IMR-90 (cell line): ENCODE measurements at regions not wholly inside any gene's neighbourhood (a gene's known extent, or its start where the extent isn't known, plus 50 kb on each side); places are given as distances from the start of the nearest gene placed in this dataset.

Experiments used
- ATAC-seq: fragments of 200-7000 bp; cut with Tn5 transposase; 2 replicates; pipeline ENCODE4 v1.9.1; 2020; ENCODE audit warnings: low read depth, mild to moderate bottlenecking, moderate library complexity
- BruUV-seq: library from RNA; stranded (reverse); fragments of 400-500 nt; replicated peaks from 2 replicates; lab custom pipeline; 2021; lab: Mats Ljungman, UMichigan
- CTCF ChIA-PET: fragments of 300-600 bp; formaldehyde crosslinking; extraction: SDS; loops from one replicate; lab custom pipeline; 2021; ENCODE audit warnings: antibody characterized with exemption; lab: Yijun Ruan, JAX
- POLR2A ChIA-PET: fragments of 300-600 bp; sonication (Branson Sonifier 250); formaldehyde crosslinking; loops from one replicate; lab custom pipeline; 2022; ENCODE audit warnings: antibody characterized with exemption; ENCODE audit not compliant: unreplicated experiment; lab: Charles Lee
- DNase-seq: peaks from one replicate; pipeline ENCODE4 v3.0.0; 2013
- H2AFZ ChIP-seq: replicated peaks from 2 replicates; pipeline ENCODE3; 2013; ENCODE audit warnings: low read length, mild to moderate bottlenecking; ENCODE audit not compliant: poor library complexity
- H2AK5ac ChIP-seq: 2 replicates; pipeline ENCODE4 v1.6.1; 2013; ENCODE audit warnings: low read depth, low read length, inconsistent platforms
- H2AK9ac ChIP-seq: replicated peaks from 2 replicates; pipeline ENCODE3; 2013; ENCODE audit warnings: mild to moderate bottlenecking, low read depth, low read length, moderate library complexity; ENCODE audit not compliant: poor library complexity
- H2BK120ac ChIP-seq: 2 replicates; pipeline ENCODE4 v1.6.1; 2013; ENCODE audit warnings: low read depth, low read length, inconsistent platforms
- H2BK15ac ChIP-seq: 3 replicates; pipeline ENCODE4 v1.6.1; 2013; ENCODE audit warnings: low read depth, low read length, inconsistent platforms
- H2BK20ac ChIP-seq: 2 replicates; pipeline ENCODE4 v1.6.1; 2013; ENCODE audit warnings: low read depth, mild to moderate bottlenecking, inconsistent platforms, low read length, moderate library complexity
- H2BK5ac ChIP-seq: 2 replicates; pipeline ENCODE4 v1.6.1; 2013; ENCODE audit warnings: mild to moderate bottlenecking, low read depth, low read length, inconsistent platforms; ENCODE audit not compliant: poor library complexity, severe bottlenecking
- H3K14ac ChIP-seq: replicated peaks from 2 replicates; pipeline ENCODE4 v1.6.1; 2013; ENCODE audit warnings: low read depth, low read length, inconsistent platforms
- H3K18ac ChIP-seq: 2 replicates; pipeline ENCODE4 v1.6.1; 2013; ENCODE audit warnings: low read depth, low read length, control low read depth
- H3K23ac ChIP-seq: 2 replicates; pipeline ENCODE4 v1.6.1; 2013; ENCODE audit warnings: low read depth, low read length, inconsistent platforms
- H3K27ac ChIP-seq: 2 replicates; pipeline ENCODE4 v1.5.1; 2013; ENCODE audit warnings: mild to moderate bottlenecking, control low read depth, low read length; ENCODE audit not compliant: insufficient read depth
- H3K27me3 ChIP-seq: 2 replicates; pipeline ENCODE4 v1.6.1; 2013; ENCODE audit warnings: low read length; ENCODE audit not compliant: control insufficient read depth, insufficient read depth
- H3K36me3 ChIP-seq: 2 replicates; pipeline ENCODE4 v1.6.1; 2013; ENCODE audit warnings: low read length, mixed read lengths; ENCODE audit not compliant: control insufficient read depth, insufficient read depth
- H3K4ac ChIP-seq: 2 replicates; pipeline ENCODE4 v1.6.1; 2013; ENCODE audit warnings: low read depth, low read length, inconsistent platforms
- H3K4me1 ChIP-seq: 2 replicates; pipeline ENCODE4 v1.6.1; 2013; ENCODE audit warnings: low read length, mixed read lengths; ENCODE audit not compliant: control insufficient read depth, insufficient read depth
- H3K4me2 ChIP-seq: 2 replicates; pipeline ENCODE4 v1.6.1; 2013; ENCODE audit warnings: low read depth, mild to moderate bottlenecking, control low read depth, low read length, moderate library complexity
- H3K4me3 ChIP-seq: 2 replicates; pipeline ENCODE4 v1.5.1; 2013; ENCODE audit warnings: low read depth, mild to moderate bottlenecking, control low read depth, low read length, moderate library complexity; ENCODE audit not compliant: insufficient read depth
- H3K56ac ChIP-seq: 2 replicates; pipeline ENCODE4 v1.6.1; 2013; ENCODE audit warnings: low read length, inconsistent platforms; ENCODE audit not compliant: insufficient read depth; ENCODE audit errors: extremely low read depth
- H3K79me1 ChIP-seq, 2 experiments: 2 replicates each; pipeline ENCODE4 v1.6.1; 2013; ENCODE audit warnings: low read length in 2 of 2, inconsistent platforms in 1 of 2, low read depth in 1 of 2
- H3K9ac ChIP-seq: 2 replicates; pipeline ENCODE4 v1.6.1; 2013; ENCODE audit warnings: low read depth, low read length, control low read depth
- H3K9me1 ChIP-seq: 2 replicates; pipeline ENCODE4 v1.6.1; 2013; ENCODE audit warnings: low read length, inconsistent platforms; ENCODE audit not compliant: insufficient read depth
- H3K9me3 ChIP-seq: 2 replicates; pipeline ENCODE4 v1.6.1; 2013; ENCODE audit warnings: low read length; ENCODE audit not compliant: control insufficient read depth, insufficient read depth
- H4K20me1 ChIP-seq: 2 replicates; pipeline ENCODE4 v1.6.1; 2013; ENCODE audit warnings: low read length, inconsistent platforms; ENCODE audit not compliant: insufficient read depth
- H4K5ac ChIP-seq: 2 replicates; pipeline ENCODE4 v1.6.1; 2013; ENCODE audit warnings: mild to moderate bottlenecking, low read depth, low read length, control low read depth
- H4K8ac ChIP-seq, 2 experiments: 2 replicates each; pipeline ENCODE4 v1.6.1; 2013; ENCODE audit warnings: low read depth in 2 of 2, low read length in 2 of 2, control low read depth in 1 of 2, inconsistent platforms in 1 of 2
- H4K91ac ChIP-seq: 2 replicates; pipeline ENCODE4 v1.6.1; 2013; ENCODE audit warnings: low read depth, low read length, inconsistent platforms; ENCODE audit not compliant: insufficient read depth
- BHLHE40 ChIP-seq: fragments of 150-350 bp; IDR thresholded peaks from 2 replicates; pipeline ENCODE4 v1.6.1; 2016; ENCODE audit warnings: mild to moderate bottlenecking, low read depth, low read length
- CEBPB ChIP-seq: IDR thresholded peaks from 2 replicates; pipeline ENCODE4 v1.6.1; 2012; ENCODE audit warnings: low read depth, low read length, improper control_type of control experiment
- CHD1 ChIP-seq: IDR thresholded peaks from 2 replicates; pipeline ENCODE4 v1.6.1; 2012; ENCODE audit warnings: low read depth, low read length, improper control_type of control experiment
- FOS ChIP-seq: fragments of 150-350 bp; IDR thresholded peaks from 2 replicates; pipeline ENCODE4 v1.6.1; 2016; ENCODE audit warnings: low read depth, low read length
- MAFK ChIP-seq: IDR thresholded peaks from 2 replicates; pipeline ENCODE4 v1.6.1; 2012; ENCODE audit warnings: low read depth, low read length, improper control_type of control experiment
- MAZ ChIP-seq: IDR thresholded peaks from 2 replicates; pipeline ENCODE4 v1.6.1; 2012; ENCODE audit warnings: low read depth, mild to moderate bottlenecking, low read length, improper control_type of control experiment, moderate library complexity, borderline replicate concordance
- MXI1 ChIP-seq: IDR thresholded peaks from 2 replicates; pipeline ENCODE4 v1.6.1; 2012; ENCODE audit warnings: low read depth, mild to moderate bottlenecking, low read length, moderate library complexity, borderline replicate concordance
- NFE2L2 ChIP-seq: fragments of 150-350 bp; IDR thresholded peaks from 2 replicates; pipeline ENCODE4 v1.6.1; 2016; ENCODE audit warnings: low read depth, mild to moderate bottlenecking, low read length
- POLR2A ChIP-seq: IDR thresholded peaks from 2 replicates; pipeline ENCODE4 v1.6.1; 2012; ENCODE audit warnings: mild to moderate bottlenecking, low read depth, low read length
- RAD21 ChIP-seq: IDR thresholded peaks from 2 replicates; pipeline ENCODE4 v1.6.1; 2012; ENCODE audit warnings: low read length, improper control_type of control experiment
- RCOR1 ChIP-seq: IDR thresholded peaks from 2 replicates; pipeline ENCODE4 v1.6.1; 2012; ENCODE audit warnings: mild to moderate bottlenecking, low read length, improper control_type of control experiment; ENCODE audit not compliant: insufficient replicate concordance
- RFX5 ChIP-seq: IDR thresholded peaks from 2 replicates; pipeline ENCODE4 v1.8.0; 2012; ENCODE audit warnings: low read depth, mild to moderate bottlenecking, low read length, moderate library complexity
- SMC3 ChIP-seq: fragments of 150-350 bp; IDR thresholded peaks from 2 replicates; pipeline ENCODE4 v1.6.1; 2016; ENCODE audit warnings: low read depth, mild to moderate bottlenecking, antibody characterized with exemption, low read length, moderate library complexity
- WGBS, 2 experiments: methylation state at CpG; one replicate each; pipeline versions ENCODE4 v1.1.5 to v1.1.7; 2013; ENCODE audit warnings: missing lambda C conversion rate in 2 of 2; ENCODE audit not compliant: insufficient read length in 1 of 2; ENCODE audit errors: extremely low coverage in 2 of 2; 5-methylcytosine and 5-hydroxymethylcytosine counted together
- dilution Hi-C: fragments of 300-500 bp; cut with HindIII; formaldehyde crosslinking; loops from one replicate; pipeline ENCODE4 v1.14.3; 2018; ENCODE audit warnings: low sequenced_read_pairs; ENCODE audit not compliant: unreplicated experiment
- in situ Hi-C: fragments of 300-500 bp; cut with MboI; formaldehyde crosslinking; loops from 3 replicates; pipeline ENCODE4 v1.14.3; 2019; ENCODE audit warnings: low sequenced_read_pairs, inconsistent platforms, mixed read lengths
- intact Hi-C: fragments of 100-400 bp; cut with micrococcal nuclease; formaldehyde crosslinking; loops from 2 replicates; pipeline ENCODE4 v1.10.0; 2022
- TF ChIP-seq, protein P1 (sequence below): fragments of 150-350 bp; IDR thresholded peaks from 2 replicates; pipeline ENCODE4 v1.6.1; 2016; ENCODE audit warnings: low read depth, mild to moderate bottlenecking, low read length, moderate library complexity, borderline replicate concordance
- TF ChIP-seq, protein P2 (sequence below): fragments of 150-350 bp; IDR thresholded peaks from 2 replicates; pipeline ENCODE4 v1.6.1; 2017; ENCODE audit warnings: mild to moderate bottlenecking, antibody characterized with exemption, low read length, low read depth
- TF ChIP-seq, protein P3 (sequence below): conservative IDR thresholded peaks from 2 replicates; pipeline ENCODE4 v1.5.1; 2012; ENCODE audit warnings: mild to moderate bottlenecking, low read depth, low read length, improper control_type of control experiment

DNA sequence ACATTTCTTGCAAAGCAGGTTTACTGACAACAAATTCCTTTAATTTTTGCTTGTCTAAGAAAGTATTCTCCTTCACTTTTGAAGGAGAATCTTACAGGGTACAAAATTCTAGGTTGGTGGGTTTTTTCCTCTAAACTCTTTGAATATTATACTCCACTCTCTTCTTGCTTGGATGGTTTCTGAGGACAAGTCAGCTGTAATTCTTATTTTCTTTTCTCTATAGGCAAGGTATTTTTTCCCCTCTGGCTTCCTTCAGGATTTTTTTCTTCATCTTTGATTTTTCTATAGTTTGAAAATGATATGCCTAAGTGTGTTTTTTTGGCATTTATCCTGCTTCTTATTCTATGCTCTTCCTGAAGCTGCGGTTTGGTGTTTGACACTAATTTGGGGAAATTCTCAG lies 112.5 kb upstream of the HIVEP1 start:
- Histone ChIP-seq H2BK20ac (no peak overlapping the region), H3K9me3 (no peaks in the 10 kb centered on the region), H3K4ac (no peak overlapping the region), H3K27me3 (no peaks in the 10 kb centered on the region; the same call in 1 of the 2 replicates), H3K9ac (no peak overlapping the region), H4K8ac (no peak overlapping the region), H3K79me1 (no peaks in the 10 kb centered on the region), H4K91ac (no peak overlapping the region), H2BK120ac (no peak overlapping the region), H4K5ac (no peak overlapping the region), H3K56ac (no peak overlapping the region), H3K23ac (no peak overlapping the region), H2AK5ac (no peak overlapping the region), H2AK9ac (no peak overlapping the region), H3K14ac (no peak overlapping the region), H3K9me1 (no peaks in the 10 kb centered on the region), H3K27ac (no peak overlapping the region), H3K4me2 (no peak overlapping the region), H3K4me1 (no peaks in the 10 kb centered on the region), H2AFZ (no peak overlapping the region), H2BK5ac (no peak overlapping the region), H3K36me3 (no peaks in the 10 kb centered on the region), H3K4me3 (no peak overlapping the region), H3K18ac (no peak overlapping the region), H2BK15ac (no peak overlapping the region), H4K20me1 (no peaks in the 10 kb centered on the region)
- in situ Hi-C loops: no loop called here
- POLR2A ChIA-PET: no interaction called here
- TF ChIP-seq MAZ (no peak), CEBPB (no peak), MXI1 (no peak), BHLHE40 (no peak), POLR2A (no peak), RAD21 (no peak), MAFK (no peak), NFE2L2 (no peak), RCOR1 (no peak), FOS (no peak), CHD1 (no peak), SMC3 (no peak), RFX5 (no peak)
- TF ChIP-seq, protein P1, sequence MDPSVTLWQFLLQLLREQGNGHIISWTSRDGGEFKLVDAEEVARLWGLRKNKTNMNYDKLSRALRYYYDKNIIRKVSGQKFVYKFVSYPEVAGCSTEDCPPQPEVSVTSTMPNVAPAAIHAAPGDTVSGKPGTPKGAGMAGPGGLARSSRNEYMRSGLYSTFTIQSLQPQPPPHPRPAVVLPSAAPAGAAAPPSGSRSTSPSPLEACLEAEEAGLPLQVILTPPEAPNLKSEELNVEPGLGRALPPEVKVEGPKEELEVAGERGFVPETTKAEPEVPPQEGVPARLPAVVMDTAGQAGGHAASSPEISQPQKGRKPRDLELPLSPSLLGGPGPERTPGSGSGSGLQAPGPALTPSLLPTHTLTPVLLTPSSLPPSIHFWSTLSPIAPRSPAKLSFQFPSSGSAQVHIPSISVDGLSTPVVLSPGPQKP: no peak
- TF ChIP-seq, protein P2, sequence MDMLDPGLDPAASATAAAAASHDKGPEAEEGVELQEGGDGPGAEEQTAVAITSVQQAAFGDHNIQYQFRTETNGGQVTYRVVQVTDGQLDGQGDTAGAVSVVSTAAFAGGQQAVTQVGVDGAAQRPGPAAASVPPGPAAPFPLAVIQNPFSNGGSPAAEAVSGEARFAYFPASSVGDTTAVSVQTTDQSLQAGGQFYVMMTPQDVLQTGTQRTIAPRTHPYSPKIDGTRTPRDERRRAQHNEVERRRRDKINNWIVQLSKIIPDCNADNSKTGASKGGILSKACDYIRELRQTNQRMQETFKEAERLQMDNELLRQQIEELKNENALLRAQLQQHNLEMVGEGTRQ: no peak
- TF ChIP-seq, protein P3, sequence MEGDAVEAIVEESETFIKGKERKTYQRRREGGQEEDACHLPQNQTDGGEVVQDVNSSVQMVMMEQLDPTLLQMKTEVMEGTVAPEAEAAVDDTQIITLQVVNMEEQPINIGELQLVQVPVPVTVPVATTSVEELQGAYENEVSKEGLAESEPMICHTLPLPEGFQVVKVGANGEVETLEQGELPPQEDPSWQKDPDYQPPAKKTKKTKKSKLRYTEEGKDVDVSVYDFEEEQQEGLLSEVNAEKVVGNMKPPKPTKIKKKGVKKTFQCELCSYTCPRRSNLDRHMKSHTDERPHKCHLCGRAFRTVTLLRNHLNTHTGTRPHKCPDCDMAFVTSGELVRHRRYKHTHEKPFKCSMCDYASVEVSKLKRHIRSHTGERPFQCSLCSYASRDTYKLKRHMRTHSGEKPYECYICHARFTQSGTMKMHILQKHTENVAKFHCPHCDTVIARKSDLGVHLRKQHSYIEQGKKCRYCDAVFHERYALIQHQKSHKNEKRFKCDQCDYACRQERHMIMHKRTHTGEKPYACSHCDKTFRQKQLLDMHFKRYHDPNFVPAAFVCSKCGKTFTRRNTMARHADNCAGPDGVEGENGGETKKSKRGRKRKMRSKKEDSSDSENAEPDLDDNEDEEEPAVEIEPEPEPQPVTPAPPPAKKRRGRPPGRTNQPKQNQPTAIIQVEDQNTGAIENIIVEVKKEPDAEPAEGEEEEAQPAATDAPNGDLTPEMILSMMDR: no peak
- DNase-seq (no peak), ATAC-seq (no peak)
- CTCF ChIA-PET: interaction anchor here (0.6 kb wide), 1 partner anchor 103 kb away, joined by 4 read pairs; no protein-coding TSS in a partner anchor
- intact Hi-C loops: no loop called here
- BruUV-seq: no TSS peak
- WGBS, 2 experiments: no CpG with 5 or more reads among the region's 1 CpG
- dilution Hi-C loops: no loop called here
